ENCODE measurements at regions not wholly inside any gene's neighbourhood (a gene's known extent, or its start where the extent isn't known, plus 50 kb on each side); places are given as distances from the start of the nearest gene placed in this dataset.

GRCh38 chr16:51245658-51245995 lies 94.6 kb upstream of the SALL1 start:
- TF ChIP-seq CTCF (CRISPR knock-in tag; IDR thresholded peaks at IDR 0.05) (no peak), ZKSCAN1 (IDR thresholded peaks at IDR 0.05; ENCODE audit: low read length) (no peak), TEAD3 (CRISPR knock-in tag; optimal IDR thresholded peaks at IDR 0.05; ENCODE audit: borderline replicate concordance) (no peak), ZFX (CRISPR knock-in tag; IDR thresholded peaks at IDR 0.05; ENCODE audit: low read depth) (no peak), ZNF121 (CRISPR knock-in tag; IDR thresholded peaks at IDR 0.05) (no peak), NR2F6 (IDR thresholded peaks at IDR 0.05) (no peak), NR2F6 (CRISPR knock-in tag; IDR thresholded peaks at IDR 0.05) (no peak), CCAR2 (optimal IDR thresholded peaks at IDR 0.05; ENCODE audit: low read depth, low read length) (no peak), REPIN1 (CRISPR knock-in tag; IDR thresholded peaks at IDR 0.05; ENCODE audit: borderline replicate concordance, low read depth) (no peak), REST (IDR thresholded peaks at IDR 0.05; ENCODE audit: borderline replicate concordance in 1 of 2, low read depth in 1 of 2, low read length in 2 of 2) (no peak), JUNB (CRISPR knock-in tag; IDR thresholded peaks at IDR 0.05; ENCODE audit: borderline replicate concordance) (no peak), RBM39 (IDR thresholded peaks at IDR 0.05; ENCODE audit: low read depth, low read length, poor library complexity, severe bottlenecking) (no peak), PCBP1 (IDR thresholded peaks at IDR 0.05; ENCODE audit: borderline replicate concordance, low read depth, low read length) (no peak), SOX13 (IDR thresholded peaks at IDR 0.05) (no peak), SOX13 (CRISPR knock-in tag; conservative IDR thresholded peaks at IDR 0.05 in 1 of 2, IDR thresholded peaks at IDR 0.05 in 1 of 2) (no peak)
